ENCODE measurements at regions not wholly inside any gene's neighbourhood (a gene's known extent, or its start where the extent isn't known, plus 50 kb on each side); places are given as distances from the start of the nearest gene placed in this dataset.

DNA sequence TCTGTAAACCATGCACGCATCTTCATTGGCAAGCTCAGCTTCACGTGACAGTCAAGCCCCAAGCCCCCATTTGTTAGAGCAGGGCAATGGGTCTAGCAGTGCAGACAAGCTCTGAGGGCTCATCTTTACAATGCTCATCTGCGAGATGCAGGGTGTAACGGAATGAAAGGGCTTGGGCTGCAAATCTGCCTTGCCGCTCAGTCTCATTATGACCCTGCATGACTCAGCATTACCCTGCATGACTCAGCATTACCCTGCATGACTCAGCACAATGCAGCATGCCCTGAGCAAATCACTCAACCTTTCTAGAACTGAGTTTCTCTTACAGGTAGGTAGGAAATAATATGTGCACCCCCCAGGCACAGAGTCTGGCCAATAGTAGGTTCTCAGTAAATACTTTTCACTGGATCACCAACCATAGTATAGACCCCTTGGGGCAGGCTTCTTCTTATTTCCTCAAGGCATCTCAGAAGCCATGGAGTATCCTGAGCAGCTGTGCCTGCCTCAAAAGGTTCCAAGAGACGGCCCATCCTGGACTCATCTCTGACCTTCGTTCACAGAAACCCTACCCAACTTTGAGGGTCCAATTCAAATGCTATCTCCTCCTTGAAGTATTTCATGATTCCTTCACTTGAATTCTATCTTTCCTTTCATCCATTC is 391.3 kb upstream of the CDH5 start:
- no peak overlapping the region for H3K4me3 ChIP-seq
- WGBS, 2 donors = 72 to 74% methylated on average over 7 of the region's 7 CpGs
- H3K27ac ChIP-seq = no peak overlapping the region
- ATAC-seq = no peak
- DNase-seq = no peak
- no peaks in the 10 kb centered on the region for H3K4me1 ChIP-seq
- H3K27me3 ChIP-seq = no peaks in the 10 kb centered on the region
- no peak for TF ChIP-seq POLR2A (IDR thresholded peaks at IDR 0.05)
- TF ChIP-seq, protein P1, sequence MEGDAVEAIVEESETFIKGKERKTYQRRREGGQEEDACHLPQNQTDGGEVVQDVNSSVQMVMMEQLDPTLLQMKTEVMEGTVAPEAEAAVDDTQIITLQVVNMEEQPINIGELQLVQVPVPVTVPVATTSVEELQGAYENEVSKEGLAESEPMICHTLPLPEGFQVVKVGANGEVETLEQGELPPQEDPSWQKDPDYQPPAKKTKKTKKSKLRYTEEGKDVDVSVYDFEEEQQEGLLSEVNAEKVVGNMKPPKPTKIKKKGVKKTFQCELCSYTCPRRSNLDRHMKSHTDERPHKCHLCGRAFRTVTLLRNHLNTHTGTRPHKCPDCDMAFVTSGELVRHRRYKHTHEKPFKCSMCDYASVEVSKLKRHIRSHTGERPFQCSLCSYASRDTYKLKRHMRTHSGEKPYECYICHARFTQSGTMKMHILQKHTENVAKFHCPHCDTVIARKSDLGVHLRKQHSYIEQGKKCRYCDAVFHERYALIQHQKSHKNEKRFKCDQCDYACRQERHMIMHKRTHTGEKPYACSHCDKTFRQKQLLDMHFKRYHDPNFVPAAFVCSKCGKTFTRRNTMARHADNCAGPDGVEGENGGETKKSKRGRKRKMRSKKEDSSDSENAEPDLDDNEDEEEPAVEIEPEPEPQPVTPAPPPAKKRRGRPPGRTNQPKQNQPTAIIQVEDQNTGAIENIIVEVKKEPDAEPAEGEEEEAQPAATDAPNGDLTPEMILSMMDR (IDR thresholded peaks at IDR 0.05) = no peak
- H3K36me3 ChIP-seq (replicated peaks in 1 of 2; ENCODE audit: insufficient read depth in 1 of 2, low read depth in 2 of 2) = no peaks in the 10 kb centered on the region
- intact Hi-C loops (cut with DNase I) = no loop called here
- H3K9me3 ChIP-seq = no peaks in the 10 kb centered on the region

DNA sequence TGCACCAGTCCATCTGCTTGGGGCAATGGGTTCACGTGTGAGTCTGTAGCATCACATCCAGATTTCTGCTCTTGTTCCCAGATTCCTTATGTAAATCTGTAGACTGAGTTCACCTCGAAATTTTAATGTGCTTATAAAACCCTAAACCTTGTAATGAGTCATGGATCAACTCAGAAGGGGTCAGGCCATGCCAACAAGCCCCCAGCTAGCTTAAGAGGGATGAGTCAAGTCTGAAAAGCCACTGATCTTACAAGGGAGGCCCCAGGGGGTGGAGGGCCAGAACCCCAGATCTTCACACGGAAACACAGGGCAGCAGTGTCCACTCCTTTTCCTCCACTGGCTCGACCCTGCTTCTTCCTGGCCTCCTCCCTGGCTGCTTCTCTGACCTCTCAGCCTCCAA is 399.1 kb upstream of the CDH5 start:
- H3K27me3 ChIP-seq = no peaks in the 10 kb centered on the region
- H3K9me3 ChIP-seq = no peaks in the 10 kb centered on the region
- no peak for TF ChIP-seq POLR2A (IDR thresholded peaks at IDR 0.05)
- TF ChIP-seq, protein P1 (IDR thresholded peaks at IDR 0.05) = no peak
- no peaks in the 10 kb centered on the region for H3K4me1 ChIP-seq
- H3K4me3 ChIP-seq = no peak overlapping the region
- no peaks in the 10 kb centered on the region for H3K36me3 ChIP-seq (replicated peaks in 1 of 2; ENCODE audit: insufficient read depth in 1 of 2, low read depth in 2 of 2)
- DNase-seq = no peak
- no peak overlapping the region for H3K27ac ChIP-seq
- intact Hi-C loops (cut with DNase I) = no loop called here
- ATAC-seq = no peak
- WGBS, 2 donors = 50 to 62% methylated on average over 4 of the region's 4 CpGs

DNA sequence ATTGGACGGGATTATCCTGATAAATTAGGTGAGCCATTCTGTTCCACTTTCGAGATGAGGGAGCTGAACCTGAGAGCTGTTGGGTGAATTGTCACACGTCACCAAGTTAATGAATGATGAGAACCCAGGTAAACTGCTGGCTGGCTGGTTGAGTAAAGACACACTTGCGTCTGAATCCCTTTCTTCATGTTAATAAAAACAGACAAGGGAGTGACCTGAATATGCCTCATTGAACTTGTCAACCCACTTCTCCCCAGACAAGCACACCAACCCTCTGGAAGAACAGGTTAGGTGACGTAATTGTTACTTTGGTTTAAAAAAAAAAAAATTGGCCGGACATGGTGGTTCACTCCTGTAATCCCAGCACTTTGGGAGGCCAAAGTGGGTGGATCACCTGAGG is 400.9 kb upstream of the CDH5 start:
- Histone ChIP-seq H3K4me1 (no peaks in the 10 kb centered on the region), H3K9me3 (no peaks in the 10 kb centered on the region), H3K36me3 (replicated peaks in 1 of 2; ENCODE audit: insufficient read depth in 1 of 2, low read depth in 2 of 2) (no peaks in the 10 kb centered on the region), H3K27me3 (no peaks in the 10 kb centered on the region), H3K27ac (no peak overlapping the region), H3K4me3 (no peak overlapping the region)
- intact Hi-C loops (cut with DNase I) = no loop called here
- TF ChIP-seq, protein P1 (IDR thresholded peaks at IDR 0.05) = no peak
- no peak for TF ChIP-seq POLR2A (IDR thresholded peaks at IDR 0.05)
- DNase-seq (no peak), ATAC-seq (no peak)
- 23 to 29% methylated on average over 6 of the region's 6 CpGs for WGBS, 2 donors

DNA sequence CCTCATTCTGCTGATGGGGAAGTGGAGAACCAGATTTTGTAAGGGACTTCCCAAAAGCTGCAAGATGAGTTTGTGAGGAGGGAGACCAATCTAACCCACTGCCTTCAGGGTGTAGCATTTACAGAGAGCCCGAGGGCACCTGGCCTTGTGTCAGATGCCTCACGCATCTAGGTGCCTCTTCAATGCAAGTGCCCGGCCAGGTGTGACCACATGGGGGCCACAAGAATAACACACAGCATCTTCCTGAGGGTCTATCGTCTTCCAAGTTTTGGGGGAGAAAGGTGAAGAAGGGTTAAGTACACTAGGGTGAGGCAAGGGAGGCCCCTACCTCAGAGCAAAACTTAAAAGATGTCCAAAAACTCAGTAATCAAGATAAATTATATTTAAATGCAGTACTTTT is 401.7 kb upstream of the CDH5 start:
- intact Hi-C loops (cut with DNase I) = no loop called here
- no peak for DNase-seq
- no peak for TF ChIP-seq POLR2A (IDR thresholded peaks at IDR 0.05)
- TF ChIP-seq, protein P1 (IDR thresholded peaks at IDR 0.05) = no peak
- H3K36me3 ChIP-seq (replicated peaks in 1 of 2; ENCODE audit: insufficient read depth in 1 of 2, low read depth in 2 of 2) = no peaks in the 10 kb centered on the region
- no peak for ATAC-seq
- no peaks in the 10 kb centered on the region for H3K27me3 ChIP-seq
- no peaks in the 10 kb centered on the region for H3K9me3 ChIP-seq
- 46 to 66% methylated on average over 4 of the region's 4 CpGs for WGBS, 2 donors
- no peaks in the 10 kb centered on the region for H3K4me1 ChIP-seq
- H3K4me3 ChIP-seq = no peak overlapping the region
- no peak overlapping the region for H3K27ac ChIP-seq

DNA sequence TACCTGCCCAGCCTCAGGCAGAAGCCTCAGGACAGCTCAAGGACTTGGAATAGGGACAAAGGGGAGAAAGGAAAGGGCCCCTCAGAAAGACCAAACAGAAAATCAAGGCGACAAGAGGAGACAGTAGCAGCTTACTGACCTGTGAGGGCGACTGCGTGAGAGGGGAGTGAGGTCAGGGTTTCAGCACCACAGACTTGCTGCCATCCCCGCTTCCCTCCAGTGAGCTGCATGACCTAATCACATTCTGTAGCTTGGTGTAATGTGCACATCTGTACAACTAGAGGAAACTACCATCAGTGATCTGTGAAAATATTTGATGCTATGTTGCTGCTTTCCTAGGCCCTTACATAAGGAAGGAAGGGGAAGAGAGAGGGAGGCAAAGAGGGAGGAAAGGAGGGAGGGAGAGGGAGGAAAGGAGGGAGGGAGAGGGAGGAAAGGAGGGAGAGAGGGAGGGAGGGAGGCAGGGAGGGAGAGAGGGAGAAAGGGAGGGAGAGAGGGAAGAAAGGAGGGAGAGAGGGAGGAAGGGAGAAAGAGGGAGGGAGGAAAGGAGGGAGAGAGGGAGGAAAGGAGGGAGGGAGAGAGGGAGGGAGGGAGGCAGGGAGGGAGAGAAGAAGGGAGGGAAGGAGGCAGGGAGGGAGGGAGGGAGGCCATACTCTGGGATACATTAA is 404.9 kb upstream of the CDH5 start:
- Histone ChIP-seq H3K27me3 (no peaks in the 10 kb centered on the region), H3K4me3 (no peak overlapping the region), H3K36me3 (replicated peaks in 1 of 2; ENCODE audit: insufficient read depth in 1 of 2, low read depth in 2 of 2) (no peaks in the 10 kb centered on the region), H3K4me1 (no peaks in the 10 kb centered on the region), H3K27ac (no peak overlapping the region), H3K9me3 (no peaks in the 10 kb centered on the region)
- no peak for ATAC-seq
- DNase-seq = no peak
- intact Hi-C loops (cut with DNase I) = no loop called here
- TF ChIP-seq, protein P1 (IDR thresholded peaks at IDR 0.05) = no peak
- no peak for TF ChIP-seq POLR2A (IDR thresholded peaks at IDR 0.05)
- 58 to 60% methylated on average over 4 of the region's 4 CpGs for WGBS, 2 donors
